ENCODE measurements at regions not wholly inside any gene's neighbourhood (a gene's known extent, or its start where the extent isn't known, plus 50 kb on each side); places are given as distances from the start of the nearest gene placed in this dataset.

- DNase-seq = no peak
Measured at GRCh38 chr9:18235181-18235908, 238.6 kb upstream of the ADAMTSL1 start.

GRCh38 chr9:18236336-18236735 is 237.6 kb upstream of the ADAMTSL1 start:
- DNase-seq = no peak

DNA sequence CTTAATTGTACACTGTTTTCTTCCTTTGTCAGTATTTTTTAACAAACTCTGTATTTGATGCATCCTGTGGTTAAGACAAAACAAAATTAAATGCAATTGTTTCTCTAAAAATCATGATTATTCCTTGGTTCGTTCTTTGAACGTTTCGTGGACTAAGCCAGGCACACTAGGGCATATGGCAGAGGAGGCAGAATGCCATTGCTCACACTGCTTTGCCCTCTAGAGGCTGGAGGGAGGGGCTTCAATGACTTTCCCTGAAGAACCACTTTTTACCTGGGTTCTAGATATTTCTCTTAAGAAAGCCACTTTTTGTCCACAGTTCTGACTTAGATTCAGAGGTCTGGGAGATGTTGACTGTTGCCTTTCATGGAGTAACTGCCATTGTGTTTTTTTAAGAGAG is 236.2 kb upstream of the ADAMTSL1 start:
- DNase-seq = no peak

GRCh38 chr9:18238254-18238653 is 235.7 kb upstream of the ADAMTSL1 start:
- no peak for DNase-seq

GRCh38 chr9:18238752-18239447 is 235.1 kb upstream of the ADAMTSL1 start:
- DNase-seq = no peak

GRCh38 chr9:18240213-18240612 is 233.7 kb upstream of the ADAMTSL1 start:
- no peak for DNase-seq

DNA sequence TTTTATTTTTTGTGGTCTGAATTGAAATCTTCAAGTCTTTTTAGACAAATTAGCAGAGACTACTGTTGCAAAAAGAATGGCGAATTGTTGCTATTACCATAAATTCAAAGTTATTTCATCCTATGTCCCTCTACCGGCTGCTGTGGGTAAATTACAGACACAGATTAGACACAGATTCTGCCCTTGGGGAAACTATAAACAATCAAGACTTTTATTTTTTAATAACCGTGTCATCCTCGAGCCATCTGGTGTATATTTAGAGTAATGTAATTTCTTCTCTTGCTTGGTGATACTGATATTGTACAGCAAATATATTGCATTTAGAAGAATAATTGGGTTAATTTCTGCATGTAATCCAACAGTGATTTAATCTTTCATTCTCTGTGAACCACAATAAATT is 228.0 kb upstream of the ADAMTSL1 start:
- DNase-seq = no peak

DNA sequence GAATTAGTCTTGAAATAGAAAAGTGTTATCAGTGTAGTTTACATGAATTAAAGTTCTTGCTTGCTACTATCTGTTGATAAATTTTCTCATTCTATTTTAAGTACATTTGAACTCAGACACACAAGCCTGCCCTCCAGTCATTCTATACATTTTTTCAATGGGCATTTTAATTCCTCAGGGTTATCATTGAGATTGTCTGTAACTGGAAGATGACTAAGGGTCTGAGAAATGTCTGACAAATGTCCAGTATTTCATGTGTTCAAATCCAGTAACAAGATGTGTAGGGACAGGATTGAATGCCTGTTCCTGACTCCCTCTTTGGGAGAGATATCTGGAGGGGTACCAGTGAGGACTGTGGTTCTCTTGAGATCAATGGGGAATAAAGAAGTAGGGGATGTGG is 223.9 kb upstream of the ADAMTSL1 start:
- DNase-seq = no peak

- DNase-seq = no peak
Measured at GRCh38 chr9:18253950-18254349, 220.0 kb upstream of the ADAMTSL1 start.

DNA sequence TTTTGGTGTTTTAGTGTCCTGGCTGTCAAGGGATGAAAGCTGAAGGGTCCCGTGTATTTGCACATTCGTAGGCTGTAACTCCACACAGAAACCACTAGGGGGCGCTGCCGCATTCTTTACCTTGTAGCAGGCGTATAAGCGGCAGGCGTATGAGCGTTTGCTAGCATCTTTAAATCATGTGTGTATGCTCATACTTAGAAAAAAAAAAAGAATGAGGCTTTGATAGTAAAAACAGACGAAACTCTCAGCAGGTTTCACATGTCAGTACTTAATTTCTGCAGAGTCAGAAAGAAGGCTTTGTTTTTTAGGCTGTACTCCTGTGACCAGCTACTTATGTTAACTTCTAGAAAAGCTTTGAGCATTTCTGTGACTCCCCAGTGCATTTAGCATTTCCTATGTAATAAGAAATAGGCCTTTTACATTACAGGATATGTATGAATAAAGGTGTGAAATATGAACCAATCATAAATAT is 218.8 kb upstream of the ADAMTSL1 start:
- no peak for DNase-seq

- DNase-seq = no peak
Measured at GRCh38 chr9:18255747-18256146, 218.2 kb upstream of the ADAMTSL1 start.

DNA sequence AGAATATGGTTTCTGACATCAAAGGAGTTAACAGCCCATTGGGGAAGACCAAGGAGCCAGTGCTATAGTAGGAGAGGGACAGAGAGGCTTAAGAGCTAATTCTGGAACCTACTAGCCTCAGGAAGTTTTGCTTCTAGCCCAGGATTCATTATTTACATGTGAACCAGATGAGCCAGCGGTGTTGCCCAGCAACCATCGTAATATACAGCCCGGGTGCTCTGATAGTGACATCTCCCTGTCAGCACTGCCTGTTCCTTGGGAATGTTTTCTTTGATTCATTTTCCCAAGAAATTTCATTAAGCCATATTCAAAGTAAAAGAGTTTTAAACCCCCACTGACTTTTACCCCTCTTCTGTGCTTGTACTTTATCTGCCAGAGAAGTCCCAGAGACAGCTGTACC is 217.4 kb upstream of the ADAMTSL1 start:
- no peak for DNase-seq

DNA sequence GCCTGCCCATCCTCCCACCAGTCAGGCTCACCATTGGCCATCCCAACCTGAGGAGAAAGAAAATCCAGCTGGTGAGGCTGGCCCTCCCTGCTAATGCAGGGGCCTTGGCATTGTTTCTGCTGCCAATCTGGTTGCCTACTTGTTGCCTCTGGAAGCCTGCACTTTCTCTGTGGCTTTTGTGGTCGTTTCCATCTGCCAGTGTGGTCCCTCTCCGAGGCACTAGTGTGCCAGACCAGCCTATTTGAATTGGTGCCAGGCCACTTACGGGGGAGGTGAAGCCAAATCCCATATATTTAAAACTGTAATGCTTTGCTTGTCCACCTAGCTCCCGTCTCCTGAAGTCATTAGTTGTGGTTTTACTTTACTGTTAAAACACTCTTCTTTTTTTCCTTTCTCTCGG is 213.4 kb upstream of the ADAMTSL1 start:
- no peak for DNase-seq

DNA sequence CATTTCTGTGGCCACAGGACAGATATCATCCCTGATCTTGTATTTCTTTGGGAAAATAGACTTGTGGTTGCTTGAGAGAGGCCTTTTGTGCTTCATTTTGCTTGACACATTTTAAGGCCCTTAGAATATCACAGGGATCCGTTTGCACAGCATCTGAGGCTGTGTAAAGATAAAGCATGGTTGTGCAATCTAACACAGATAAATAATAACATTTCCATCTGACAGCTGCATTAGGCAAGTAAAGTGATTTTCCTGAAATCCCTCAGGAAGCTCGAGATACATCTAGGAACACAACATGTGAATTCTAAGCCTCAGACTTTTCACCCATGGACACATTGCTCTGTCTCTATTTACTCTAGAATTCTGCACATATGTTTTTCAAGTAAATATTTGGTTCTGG is 212.8 kb upstream of the ADAMTSL1 start:
- no peak for DNase-seq

DNA sequence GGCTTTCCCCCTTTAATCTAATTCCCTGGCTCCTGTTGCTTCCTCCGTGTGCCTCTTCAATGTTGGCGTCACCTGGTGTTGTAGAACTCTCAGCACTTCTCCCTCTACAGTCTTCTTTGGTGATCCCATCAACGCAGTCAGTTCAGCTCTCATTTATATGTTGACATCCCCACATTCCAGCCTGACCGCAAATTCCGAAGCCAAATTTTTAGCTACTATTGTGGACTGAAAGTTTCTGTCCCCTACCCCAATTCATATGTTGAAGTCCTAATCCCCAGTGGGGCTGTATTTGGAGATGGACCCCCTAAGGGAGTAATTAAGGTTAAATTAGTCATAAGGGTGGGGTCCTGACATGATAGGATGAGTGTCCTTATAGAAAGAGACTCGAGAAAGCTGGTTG is 210.6 kb upstream of the ADAMTSL1 start:
- DNase-seq = no peak

- no peak for DNase-seq
Measured at GRCh38 chr9:18268381-18268780, 205.6 kb upstream of the ADAMTSL1 start.

DNA sequence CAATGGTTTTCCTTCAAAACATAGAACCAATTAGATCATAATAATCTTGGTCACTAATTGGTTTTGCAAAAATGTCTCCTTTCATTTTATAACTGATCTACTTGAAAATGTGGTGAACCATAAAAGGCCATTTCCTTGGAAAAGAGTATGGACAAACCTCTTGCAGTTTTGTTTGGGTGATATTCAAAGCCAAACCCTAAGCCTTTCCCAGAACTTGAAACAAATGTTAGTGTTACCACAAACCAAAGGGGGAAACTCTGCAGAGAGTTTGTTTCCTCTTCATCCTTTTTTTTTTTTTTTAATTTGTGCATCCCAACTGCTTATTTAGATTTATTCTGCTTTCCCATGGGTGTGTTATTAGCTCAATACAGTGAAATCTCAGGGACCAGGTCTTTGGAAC is 204.4 kb upstream of the ADAMTSL1 start:
- DNase-seq = no peak

GRCh38 chr9:18274693-18275092 is 199.3 kb upstream of the ADAMTSL1 start:
- DNase-seq = no peak

GRCh38 chr9:18275313-18275990 is 198.5 kb upstream of the ADAMTSL1 start:
- DNase-seq = no peak

DNA sequence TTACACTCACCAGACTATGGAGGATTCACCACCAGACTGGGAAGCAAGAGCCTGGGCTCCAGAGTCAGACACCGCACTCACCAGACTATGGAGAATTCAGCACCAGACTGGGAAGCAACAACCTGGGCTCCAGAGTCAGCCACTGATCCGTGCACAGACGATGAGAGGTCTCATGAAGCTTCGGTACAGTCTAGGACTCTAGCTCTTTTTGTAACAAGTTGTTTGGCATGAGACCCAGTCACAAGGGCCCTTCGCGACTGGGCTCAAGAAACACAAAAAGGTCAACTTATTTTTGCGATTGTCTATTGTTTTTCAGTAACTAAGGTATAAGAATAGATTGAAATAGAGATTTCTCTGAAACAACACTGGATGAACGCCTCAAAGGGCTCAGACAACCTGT is 192.7 kb upstream of the ADAMTSL1 start:
- no peak for DNase-seq

DNA sequence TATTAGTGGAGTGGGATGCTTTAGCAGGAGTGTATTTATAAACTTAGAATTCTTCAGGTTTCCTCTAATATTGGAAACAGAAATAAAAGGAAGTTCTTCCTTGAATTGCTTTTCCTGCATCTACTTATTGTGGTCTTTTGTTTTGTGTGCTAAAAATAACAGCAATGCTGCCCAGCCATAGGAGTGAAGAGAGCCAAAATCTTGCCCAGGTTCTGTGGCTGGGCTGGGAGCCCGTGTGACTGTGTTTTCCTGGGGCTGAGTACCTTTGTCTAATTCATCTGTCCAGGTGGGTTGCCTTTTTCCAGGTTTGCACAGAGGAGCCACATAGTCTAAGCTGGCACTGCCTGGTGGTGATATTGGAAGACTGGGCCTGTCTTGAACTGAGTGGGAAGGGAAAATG is 179.7 kb upstream of the ADAMTSL1 start:
- DNase-seq = no peak

DNA sequence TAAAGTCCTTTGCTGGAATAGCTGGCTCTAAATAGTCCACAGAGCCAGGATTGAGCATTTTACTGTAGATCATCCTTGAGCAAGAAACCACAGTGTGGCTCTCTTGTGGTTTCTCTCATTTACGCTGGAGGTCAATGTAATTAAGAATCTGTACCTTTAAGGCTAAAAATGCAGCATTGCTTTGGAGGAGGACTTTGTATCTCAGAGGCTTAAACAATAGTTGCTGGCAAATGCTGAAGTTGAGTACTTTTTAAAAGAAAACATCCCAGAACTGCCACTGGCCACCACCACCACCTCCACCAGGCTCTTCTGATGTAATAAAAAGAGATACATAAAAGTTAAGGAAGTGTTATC is 177.3 kb upstream of the ADAMTSL1 start:
- no peak for DNase-seq

DNA sequence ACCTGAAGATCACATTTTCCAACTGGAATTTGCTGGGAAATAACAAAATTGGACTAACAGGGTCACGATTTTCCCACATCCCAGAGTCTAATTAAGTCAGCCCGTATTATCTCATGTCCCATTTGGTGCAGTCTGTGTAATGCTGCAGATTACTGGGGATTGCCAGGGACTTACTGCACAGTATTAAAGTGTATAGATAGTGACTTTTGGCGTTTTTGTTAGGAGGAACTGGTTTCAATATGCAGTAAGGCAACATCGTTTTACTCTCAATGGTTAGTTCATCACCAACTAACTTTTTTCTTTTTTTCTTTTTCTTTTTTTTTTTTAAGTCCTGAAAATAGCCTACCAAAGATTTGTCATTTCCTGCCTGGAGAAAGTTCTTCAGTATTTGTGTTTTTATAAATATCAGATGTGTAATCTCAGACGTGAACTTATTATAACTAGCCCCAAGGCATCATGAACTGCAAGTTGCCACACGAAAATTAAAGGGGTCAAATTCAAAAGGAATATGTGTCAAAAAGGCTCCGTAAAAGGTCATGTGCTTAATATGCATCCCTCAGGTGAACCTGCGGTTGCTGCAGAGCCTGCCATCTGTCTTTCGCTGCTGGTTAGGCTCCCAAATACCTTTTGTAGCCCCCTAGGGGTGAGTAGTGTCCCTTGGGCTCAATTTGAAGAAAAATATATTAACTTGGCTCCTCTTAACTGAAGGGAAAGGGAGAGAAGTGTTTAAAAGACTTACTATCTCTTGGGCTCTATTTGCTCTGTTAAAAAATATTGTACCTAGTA is 176.7 kb upstream of the ADAMTSL1 start:
- DNase-seq = no peak
